GM18909 (cell line): ENCODE measurements at regions not wholly inside any gene's neighbourhood (a gene's known extent, or its start where the extent isn't known, plus 50 kb on each side); places are given as distances from the start of the nearest gene placed in this dataset.

Experiments
- ATAC-seq: cut with Tn5 transposase; IDR thresholded peaks from one replicate; pipeline ENCODE4 v1.9.1; 2021; ENCODE audit warnings: mild to moderate bottlenecking; ENCODE audit not compliant: unreplicated experiment, poor library complexity

DNA sequence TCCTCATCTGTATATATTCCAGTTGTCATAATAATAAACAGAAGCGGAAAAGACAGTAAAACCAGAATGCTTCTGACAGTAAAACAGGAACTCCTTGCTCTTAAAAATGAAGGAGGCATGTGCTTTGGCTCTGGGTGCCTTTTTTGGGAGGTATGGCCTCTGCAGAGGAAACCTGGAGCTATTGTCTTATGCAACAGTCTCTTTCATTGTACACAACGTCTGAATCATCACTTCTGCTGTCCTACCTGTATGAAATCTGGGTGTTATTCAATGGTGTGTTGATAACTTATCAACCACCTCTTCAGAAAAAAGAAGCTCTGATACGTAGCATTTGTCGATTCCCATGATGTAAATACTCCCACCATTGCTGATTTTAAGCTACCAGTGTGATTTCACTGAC is 64.8 kb downstream of the CDCA7 start:
- no peak for ATAC-seq

DNA sequence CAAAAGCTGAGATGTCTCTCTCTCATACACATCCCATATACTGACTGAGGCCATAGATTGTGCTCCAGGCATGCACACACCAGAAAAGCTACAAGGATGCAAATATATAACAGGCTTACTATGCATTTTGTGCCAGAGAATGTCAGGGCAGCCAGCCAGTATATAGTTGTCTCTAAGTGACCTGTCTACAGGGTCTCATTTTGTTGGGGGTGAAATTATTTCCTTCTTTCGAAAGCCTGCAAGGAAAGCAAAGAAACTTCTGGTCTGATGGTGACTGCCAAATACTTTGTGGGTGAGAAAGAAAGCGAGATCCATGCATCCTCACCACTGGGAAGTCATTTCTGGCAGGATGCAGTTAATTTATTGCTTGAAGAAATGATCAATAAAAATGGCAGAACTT is 70.2 kb downstream of the CDCA7 start:
- no peak for ATAC-seq

- no peak for ATAC-seq
Observed at GRCh38 chr2:173427887-173428668, 73.4 kb downstream of the CDCA7 start.

- no peak for ATAC-seq
Observed at GRCh38 chr2:173431191-173431590, 76.5 kb downstream of the CDCA7 start.

DNA sequence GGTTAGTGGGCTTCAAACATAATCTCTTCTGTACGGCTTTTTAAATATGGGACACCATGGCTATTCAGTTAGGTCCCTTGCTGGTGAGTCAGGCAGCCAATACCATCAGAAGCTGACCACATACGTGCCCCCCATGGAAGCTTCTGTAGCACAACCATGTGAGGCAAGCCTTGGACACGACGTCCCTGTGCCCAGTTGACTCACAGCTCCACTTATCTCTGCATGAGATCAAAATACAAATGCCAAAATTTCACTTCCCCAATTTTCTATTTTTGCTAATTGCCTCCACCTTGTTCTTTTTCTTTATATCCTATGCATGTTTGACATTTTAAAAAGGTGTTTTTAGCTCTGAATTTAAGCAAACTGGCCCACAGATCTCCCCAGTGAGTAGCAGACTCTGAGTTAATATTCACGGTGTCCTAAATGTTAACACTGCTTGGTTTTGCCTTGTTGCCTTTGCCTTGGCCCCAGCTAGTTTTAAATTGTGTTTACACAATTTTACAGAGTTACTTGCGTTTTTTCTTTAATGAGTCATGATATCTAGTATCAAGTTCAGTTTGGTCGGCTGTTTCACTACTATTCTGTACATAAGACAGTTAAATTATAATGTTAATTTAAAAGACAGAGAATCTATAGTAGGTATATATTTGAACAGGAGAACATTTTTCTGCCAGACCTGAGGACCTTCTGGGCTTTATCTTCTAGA is 77.5 kb downstream of the CDCA7 start:
- no peak for ATAC-seq

GRCh38 chr2:173434762-173435569 is 80.3 kb downstream of the CDCA7 start:
- ATAC-seq, result no peak

DNA sequence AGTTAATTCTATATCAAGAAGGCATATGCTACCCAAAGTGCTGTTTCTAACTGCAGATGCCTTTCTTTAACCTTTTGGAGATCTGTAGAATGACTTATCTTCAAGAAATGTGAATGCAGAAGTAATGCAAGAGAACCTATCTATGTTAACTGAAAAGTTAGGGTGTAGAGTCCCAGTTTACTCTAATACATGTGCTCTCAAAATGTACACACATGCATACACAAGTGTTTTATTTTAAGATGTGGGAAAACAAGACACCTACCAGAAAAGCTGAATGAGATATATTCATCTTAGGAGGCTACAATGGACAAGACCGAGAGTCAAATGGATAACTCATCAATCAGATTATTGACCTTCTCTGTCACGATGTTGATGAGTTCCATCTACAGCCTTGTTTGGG is 80.9 kb downstream of the CDCA7 start:
- no peak for ATAC-seq

DNA sequence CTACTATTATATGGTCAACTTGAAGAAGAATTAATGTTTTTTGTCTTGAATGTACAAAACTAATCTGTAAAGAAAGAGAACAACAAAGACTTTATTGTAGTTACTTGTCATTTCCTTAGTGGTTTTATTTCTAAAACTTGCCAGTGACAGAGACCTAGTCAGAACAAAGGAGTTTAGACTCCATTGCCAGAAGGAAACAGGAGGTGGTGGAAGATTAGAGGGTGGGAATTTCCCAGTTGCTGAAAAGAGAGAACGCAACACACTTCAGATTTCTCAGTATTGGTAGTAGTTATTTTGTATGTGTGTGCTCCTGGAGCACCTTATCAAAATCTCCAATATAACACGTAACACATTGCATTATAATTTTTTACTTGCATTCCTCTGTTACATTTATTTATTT is 81.4 kb downstream of the CDCA7 start:
- ATAC-seq, result no peak

DNA sequence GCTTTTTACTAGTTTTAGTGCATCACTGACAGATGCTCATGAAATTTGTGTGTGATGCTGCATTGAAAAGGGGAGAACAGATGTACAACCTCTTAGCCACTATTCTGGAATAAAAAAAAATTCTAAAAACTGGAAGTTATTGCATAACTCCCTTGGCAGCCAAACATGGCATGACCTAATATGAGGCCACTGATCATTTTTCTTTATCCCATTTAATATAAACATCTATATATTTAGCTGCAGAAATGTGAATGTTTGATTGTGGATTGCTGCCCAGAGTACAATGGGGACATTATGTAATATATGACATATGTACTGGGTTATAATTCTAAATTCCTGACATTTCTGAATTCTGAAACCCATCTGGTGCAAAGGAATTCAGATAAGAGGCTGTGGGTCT is 86.5 kb downstream of the CDCA7 start:
- no peak for ATAC-seq

- ATAC-seq, result no peak
Observed at GRCh38 chr2:173442542-173442941, 87.9 kb downstream of the CDCA7 start.

DNA sequence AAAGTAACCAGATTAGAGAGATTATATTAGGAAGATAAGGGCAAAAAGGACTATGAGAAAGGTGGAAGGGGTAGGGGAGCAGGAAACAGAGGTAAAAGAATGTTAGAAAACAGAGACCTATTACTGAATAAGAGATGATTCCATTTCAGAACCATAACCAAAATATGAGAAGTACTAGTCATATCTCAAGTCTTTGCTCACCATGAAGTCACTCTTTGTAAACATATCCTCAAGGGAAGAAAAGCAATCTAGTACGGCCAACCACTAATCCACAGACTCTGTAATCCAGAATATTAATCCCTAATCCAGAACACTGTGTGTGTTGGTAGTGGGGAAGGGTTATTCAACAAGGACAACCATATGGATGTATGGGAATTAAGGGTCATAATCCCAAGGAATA is 92.0 kb downstream of the CDCA7 start:
- no peak for ATAC-seq

DNA sequence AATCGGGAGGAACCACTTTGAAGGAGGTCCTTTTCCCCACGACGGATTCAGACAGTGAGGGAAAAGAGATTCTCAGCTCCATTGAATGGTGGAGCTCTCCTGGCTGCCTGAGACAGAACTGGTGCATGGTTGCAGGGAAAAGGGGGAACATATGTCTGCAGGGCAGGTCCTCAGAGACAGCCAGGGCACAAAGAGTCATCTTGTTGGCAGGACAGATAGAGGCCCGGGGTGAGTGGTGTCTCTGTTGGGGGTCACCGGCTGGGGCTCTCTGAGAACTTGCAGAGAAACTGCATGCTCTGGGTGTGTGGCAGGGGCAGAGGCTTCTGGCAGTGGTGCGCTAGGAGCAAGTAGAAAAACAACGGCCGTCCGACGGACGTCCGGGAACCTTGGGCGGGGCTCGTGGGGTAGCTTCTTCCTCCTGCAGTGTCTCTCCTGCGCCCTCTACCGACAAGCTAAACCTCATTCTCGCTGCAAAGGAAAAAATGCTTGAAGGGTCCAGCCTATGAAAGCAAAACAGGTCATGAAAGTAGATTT is 94.3 kb downstream of the CDCA7 start:
- ATAC-seq, result no peak

DNA sequence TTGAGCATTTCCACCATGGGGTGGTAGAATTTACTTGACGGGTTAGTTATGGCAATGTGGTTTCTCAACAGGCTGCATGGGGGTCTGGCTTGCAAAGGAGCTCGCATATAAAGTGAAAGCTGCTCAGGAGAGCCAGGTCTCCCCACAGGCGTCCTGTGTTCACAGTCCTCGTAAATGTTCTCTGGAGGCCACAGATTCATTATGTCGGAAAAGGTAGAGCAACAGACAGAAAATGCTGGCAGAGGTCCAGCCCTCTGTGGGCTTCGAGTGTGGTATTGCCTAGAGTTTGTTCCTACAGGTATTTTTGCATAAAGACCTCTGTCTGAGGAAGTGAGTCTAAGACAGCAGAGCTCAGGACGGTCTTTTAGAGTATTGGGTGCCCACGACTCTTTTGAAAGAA is 96.4 kb downstream of the CDCA7 start:
- no peak for ATAC-seq

GRCh38 chr2:173451941-173452340 is 97.3 kb downstream of the CDCA7 start:
- no peak for ATAC-seq

DNA sequence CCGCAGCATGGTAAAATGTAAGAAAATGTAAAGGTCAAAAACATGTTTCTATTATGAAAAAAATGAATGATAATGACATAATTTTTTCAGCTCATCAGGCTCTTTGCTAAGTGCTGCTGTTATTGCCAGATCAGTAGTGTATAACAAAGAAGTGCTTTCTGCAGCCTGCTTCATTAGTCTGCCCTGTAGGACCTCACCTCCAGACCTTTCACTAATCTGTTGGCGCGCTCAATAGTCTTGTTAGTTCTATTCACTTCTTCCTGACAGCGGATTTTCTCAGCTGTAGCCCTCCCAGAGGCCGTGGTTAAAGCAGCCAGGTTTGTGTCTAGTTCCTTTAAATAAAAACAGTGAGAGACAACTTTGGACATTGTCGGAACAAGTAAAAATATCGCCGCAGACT is 97.7 kb downstream of the CDCA7 start:
- no peak for ATAC-seq

DNA sequence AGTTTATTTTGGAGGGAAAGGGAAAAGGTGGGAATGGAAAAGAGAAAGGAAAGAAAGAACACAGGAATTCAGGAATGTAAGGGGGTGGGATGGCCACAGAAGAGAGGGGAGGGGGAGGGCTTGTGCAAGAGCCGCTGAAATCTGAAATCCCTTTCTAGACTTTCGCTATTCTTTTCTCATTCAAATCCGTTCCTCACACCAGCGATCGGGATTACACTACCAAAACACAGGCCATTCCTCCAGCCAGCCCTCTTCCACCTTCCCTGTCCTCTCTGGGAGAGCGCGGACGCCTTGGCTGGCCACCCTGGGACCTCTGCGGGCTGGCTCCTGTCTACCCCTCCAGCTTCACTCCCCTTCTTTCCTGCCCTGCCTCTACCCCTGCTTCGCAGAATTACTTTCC is 102.3 kb downstream of the CDCA7 start:
- no peak for ATAC-seq

DNA sequence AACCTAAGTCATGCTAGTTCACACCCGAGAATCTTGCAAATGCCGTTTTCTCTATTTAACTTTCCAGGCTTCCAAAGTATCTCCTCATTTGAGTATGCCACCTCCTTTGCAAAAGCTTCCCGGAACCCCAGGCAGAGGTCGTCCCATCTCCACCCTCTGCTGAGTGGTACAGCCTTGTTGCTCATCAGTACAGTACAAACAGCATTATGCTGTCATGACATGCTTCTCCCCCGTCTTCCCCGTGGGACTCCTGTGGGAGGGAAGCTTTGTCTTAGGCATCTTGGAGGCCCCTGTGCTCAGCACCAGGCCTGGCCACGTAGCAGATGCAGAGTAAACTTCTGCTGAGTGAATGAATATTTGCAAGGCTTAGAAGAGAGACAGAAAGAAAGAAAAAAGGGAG is 102.7 kb downstream of the CDCA7 start:
- ATAC-seq, result no peak

DNA sequence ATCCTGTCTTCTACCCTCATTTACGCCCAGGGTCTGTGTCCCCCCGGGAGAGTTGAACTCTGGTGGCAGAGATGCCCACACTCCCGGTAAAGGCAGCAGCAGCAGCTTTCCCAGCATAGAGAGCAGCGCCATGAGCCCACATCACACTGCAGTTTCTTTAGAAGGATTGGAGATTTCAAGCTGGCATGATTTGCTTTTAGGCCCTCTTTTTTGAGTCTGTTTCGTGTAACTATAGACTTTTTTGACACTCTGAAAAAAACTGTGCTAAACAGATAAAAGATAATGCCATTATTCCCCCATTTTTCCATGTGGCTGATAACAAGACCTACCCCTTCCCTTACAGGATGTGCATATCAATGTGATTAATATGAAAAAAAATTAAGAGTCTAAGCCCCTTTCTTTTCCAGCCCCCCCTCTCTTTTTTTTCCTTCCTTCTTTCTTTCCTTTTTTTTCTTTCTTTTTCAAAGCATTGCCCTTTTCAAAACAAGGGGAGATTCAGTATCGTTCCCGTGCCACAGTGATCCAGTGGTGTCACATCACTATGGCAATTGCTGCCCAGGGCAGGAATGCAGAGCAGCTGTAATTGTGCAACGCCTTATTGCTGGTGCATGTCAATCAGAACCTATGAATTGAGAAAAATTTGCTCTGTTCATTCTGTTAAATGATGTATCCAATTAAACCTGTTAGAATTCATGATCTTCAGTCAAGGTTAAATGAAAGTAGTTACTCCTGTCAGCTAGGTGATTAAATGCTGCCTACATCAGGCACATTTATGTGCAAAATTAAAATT is 104.5 kb downstream of the CDCA7 start:
- ATAC-seq, result no peak

DNA sequence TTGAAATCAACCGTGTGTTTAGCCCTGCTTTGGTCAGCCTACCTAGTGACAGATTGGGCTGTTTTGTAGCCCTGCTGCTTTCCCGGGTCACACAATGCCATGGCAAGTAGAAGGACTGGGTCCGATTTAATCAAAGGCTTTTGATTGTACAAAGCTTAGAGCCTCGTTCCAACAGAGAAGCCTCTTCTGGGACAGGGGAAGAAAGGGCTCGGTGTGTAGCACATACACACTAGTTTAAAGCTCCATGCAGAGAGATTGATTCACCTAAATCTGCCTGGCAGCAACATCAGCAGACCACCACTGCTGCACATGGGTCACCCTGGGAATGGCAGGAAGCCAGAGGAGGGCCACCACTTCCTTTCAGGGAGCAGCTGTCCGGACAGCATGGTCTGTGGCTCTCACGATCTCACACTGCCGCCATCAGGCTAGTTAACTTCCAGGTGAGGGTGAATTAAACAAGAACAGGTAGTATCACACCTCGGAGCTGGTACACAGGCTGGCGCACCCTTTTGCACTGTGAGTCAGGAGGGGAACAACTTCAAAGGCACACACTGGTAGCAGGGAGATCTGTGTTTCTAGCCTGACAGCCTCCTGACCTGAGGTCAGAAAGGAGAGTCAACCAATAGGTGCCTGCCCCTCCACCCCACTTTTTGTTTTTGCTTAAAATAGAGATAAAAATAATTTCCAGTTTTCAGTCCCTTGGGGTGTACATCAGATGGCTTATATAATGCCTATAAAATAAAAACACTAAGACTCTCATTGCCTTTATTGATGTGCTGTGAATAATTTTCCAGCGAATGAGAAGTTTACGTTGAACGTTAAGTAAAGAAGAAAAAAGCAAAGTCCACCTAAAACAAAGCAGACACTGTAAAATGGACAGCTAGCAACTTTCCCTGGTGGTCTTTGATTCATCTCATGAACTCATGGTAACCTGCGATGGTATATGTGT is 108.5 kb downstream of the CDCA7 start:
- no peak for ATAC-seq
